GM21528 (cell line): ENCODE measurements at regions not wholly inside any gene's neighbourhood (a gene's known extent, or its start where the extent isn't known, plus 50 kb on each side); places are given as distances from the start of the nearest gene placed in this dataset.

Experiments used
- ATAC-seq: cut with Tn5 transposase; IDR thresholded peaks from one replicate; pipeline ENCODE4 v1.9.1; 2021; ENCODE audit warnings: mild to moderate bottlenecking, moderate library complexity; ENCODE audit not compliant: unreplicated experiment, low FRiP score

GRCh38 chrX:79645749-79646148 lies 278.6 kb upstream of the ITM2A start:
- ATAC-seq, result no peak

DNA sequence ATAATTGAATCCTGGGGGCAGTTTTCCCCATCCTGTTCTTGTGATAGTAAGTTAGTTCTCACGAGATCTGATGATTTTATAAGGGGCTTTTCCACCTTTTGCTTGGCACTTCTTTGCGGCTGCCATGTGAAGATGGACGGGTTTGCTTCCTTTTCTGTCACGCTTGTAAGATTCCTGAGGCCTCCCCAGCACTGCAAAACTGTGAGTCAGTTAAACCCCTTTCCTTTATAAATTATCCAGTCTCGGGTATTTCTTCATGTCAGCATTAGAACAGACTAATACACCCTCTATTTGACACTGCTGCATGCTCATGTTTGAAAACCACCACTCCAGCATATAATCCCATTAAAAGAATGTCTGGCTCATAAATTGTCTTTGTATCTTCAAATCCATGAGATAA lies 264.4 kb upstream of the ITM2A start:
- no peak for ATAC-seq

- peak; percentile 86 for ATAC-seq
Measured at GRCh38 chrX:79630033-79631009, 263.2 kb upstream of the ITM2A start.

DNA sequence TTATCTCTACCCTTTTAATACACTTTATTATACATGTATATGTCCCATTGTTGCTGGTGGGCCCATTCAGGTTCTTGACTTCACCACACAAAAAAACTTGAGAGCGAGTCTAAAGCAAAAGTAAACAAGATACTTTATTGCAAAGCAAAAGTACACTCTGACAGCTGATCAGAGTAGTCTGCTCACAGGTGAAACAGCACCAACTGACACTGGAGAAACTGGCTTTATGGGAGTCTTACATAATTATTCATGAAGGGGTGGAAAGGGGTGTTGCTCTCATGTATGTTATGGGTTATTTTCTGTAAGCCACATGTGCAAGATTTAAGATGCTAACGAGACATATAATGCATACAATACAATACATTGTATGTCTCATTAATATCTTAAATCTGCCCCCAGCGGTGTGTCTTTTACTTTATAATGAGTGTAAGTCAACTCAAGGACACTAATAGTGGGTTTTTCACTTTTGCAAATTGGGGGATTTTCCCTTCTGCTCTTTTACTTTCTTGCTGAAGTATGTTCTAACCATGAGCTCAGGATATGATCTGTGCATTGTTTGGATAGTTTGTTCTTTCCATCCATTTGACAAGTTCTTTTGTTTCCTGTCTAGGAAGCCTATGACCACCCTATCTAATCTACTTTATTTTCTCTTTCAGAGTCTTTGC lies 256.1 kb upstream of the ITM2A start:
- no peak for ATAC-seq

DNA sequence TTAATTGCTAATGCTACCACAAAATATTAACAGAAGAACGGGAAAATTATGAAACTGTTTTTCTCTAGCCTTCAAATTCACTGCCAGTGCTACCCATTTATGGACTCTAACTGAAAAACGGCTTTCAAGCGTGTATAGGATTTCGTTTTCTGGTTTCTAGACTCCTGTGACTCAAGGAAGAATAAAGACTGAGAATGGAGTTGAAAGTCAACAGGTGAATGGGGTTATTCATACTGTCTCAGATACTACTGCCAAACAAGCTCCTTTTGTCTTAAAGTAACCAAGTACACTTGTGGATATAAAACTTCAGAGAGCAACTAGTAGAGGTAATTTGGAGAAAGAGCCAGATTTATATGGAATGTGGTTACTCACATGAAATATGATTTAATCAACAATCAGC lies 251.1 kb upstream of the ITM2A start:
- ATAC-seq, result no peak

DNA sequence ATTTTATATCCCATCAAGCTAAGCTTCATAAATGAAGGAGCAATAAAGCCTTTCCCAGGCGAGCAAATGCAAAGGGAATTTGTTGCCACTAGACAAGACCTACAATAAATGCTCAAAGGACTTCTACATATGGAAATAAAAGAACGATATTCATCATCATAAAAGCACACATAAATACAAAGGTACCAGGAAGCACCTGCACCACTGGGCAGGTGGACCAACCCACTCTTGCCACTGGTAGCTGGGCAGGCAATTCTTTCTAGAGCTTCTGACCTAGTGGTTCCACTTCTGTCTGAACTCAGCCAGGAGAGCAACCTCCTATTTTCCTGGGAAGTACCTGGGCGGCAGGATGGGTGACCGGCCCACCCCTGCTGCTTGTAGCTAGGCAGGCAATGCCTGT lies 237.2 kb upstream of the ITM2A start:
- no peak for ATAC-seq

GRCh38 chrX:79601341-79602131 lies 234.4 kb upstream of the ITM2A start:
- no peak for ATAC-seq

GRCh38 chrX:79592259-79592658 lies 225.1 kb upstream of the ITM2A start:
- ATAC-seq, result no peak

GRCh38 chrX:79588233-79588632 lies 221.1 kb upstream of the ITM2A start:
- no peak for ATAC-seq

DNA sequence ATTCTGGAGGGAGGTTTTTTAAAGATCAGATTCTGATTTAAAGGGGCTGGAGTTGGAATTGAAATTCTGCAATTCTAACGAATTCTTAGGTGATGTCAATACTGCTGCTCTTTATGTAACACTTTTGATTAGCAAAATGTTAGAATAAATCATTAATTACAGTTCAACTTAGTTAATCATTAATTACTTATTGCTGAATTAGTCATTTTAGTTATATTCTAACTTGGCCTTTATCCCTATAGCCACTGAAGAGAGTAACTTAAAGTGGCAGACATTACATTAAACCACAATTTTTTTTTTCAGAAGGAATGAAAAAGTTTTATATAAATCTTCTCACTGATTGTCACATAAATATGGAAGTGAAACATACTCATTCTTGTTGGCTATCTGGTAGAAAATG lies 206.6 kb upstream of the ITM2A start:
- ATAC-seq, result no peak

DNA sequence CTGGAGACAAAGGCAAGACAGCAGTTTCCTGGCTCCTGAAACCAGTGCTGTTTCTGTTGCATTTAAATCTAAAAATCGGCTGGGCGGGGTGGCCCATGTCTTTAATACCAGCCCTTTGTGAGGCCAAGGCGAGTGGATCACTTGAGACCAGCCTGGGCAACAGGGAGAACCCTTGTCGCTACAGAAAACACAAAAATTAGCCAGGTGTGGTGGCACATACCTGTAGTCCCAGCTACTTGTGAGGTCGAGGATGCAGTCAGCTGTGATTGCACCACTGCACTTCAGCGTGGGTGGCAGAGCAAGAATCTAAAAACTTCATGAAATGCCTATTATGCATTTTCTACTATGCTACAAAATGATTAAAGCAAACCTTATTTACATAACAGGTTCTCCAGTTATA lies 205.4 kb upstream of the ITM2A start:
- no peak for ATAC-seq

GRCh38 chrX:79570524-79571240 lies 203.5 kb upstream of the ITM2A start:
- no peak for ATAC-seq

DNA sequence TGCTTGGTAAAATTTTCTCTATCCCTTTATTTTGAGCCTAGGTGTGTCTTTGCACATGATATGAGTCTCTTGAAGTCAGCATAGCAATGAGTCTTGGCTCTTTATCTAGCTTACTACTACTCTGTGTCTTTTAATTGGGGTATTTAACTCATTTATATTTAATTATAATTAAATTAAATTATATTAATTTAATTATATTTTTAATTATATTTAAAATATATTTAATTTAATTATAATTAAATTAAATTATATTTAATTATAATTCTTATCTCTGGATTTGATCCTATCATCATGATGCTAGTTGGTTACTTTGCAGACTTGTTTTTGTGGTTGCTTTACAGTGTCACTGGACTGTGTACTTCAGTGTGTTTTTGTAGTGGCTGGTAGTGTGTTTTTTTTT lies 201.2 kb upstream of the ITM2A start:
- ATAC-seq, result no peak

- ATAC-seq, result no peak
Measured at GRCh38 chrX:79564362-79564761, 197.2 kb upstream of the ITM2A start.

DNA sequence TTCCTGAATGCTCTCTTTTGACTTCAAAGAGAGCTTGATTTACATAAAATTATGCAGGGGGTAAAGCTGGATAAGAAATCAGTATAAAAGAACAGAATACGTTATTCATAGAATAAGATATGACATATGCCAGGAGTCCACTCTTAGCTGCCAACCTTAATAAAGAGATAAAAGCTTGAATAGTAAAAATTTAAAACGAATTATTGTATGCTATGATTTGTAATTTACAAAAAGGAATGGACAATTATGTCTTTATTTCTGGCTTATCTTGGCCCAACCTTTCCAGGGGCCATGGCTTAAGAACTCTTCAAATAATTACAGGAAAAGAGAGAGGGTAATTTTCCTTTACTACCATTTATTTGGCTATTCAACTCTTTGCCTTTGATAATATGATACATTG lies 192.2 kb upstream of the ITM2A start:
- no peak for ATAC-seq

DNA sequence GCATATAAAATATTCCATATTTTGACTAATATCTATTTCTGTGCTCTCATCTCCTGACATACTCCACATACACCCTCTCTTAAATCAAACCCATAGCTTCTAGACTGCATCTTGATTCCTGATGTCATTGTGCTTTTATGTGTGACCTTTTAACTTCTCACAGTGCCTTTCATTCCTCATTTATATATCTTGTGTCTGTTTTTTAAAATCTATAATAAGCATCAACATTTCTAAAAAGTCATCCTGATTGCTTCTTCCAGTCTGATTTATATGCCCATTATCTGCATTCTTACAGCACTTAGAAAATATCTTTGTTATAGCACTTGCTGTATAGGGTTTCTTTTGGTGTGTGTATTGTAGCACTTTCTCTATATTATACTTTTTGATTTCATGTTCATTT lies 190.1 kb upstream of the ITM2A start:
- no peak for ATAC-seq

DNA sequence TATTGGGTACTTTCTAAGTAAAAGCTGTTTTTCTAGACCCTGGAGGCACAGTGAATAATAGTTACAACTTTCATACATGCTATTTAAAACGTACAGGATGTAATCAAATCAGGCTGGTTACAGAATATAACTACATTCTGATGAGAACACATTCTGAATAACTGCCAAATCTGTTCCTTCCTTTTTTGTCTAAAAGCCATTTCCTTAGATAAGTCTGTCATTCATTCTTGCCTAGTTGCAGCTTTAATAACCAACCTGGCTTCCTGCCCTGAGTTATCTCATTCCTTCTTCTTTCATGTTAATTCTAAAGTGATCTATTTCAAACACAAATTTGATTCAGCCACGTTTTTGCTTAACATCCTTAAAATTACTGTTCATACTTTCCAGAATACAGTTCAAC lies 189.7 kb upstream of the ITM2A start:
- no peak for ATAC-seq

DNA sequence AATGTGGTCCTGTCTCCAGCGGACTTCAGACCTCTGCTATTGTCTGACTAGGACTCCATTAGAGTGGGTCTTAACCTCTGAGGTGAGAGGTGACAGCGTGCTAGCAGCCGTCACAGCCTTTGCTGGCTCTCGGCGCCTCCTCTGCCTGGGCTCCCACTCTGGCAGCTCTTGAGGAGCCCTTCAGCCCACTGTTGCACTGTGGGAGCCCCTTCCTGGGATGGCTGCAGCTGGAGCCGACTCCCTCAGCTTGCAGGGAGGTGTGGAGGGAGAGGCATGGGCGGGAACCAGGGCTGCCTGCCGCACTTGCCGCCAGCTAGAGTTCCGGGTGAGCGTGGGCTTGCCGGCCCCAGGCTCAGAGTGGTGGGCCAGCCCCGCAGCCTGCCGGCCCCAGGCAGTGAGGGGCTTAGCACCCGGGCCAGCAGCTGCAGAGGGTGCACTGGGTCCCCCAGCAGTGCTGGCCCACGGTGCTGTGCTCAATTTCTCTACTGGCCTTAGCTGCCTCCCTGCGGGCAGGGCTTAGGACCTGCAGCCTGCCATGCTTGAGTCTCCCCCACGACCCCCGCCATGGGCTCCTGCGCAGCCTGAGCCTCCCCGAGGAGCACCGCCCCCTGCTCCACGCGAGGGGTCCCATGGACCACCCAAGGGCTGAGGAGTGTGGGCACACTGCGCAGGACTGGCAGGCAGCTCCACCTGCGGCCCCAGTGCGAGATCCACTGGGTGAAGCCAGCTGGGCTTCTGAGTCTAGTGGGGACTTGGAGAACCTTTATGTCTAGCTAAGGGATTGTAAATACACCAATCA lies 163.4 kb upstream of the ITM2A start:
- no peak for ATAC-seq

DNA sequence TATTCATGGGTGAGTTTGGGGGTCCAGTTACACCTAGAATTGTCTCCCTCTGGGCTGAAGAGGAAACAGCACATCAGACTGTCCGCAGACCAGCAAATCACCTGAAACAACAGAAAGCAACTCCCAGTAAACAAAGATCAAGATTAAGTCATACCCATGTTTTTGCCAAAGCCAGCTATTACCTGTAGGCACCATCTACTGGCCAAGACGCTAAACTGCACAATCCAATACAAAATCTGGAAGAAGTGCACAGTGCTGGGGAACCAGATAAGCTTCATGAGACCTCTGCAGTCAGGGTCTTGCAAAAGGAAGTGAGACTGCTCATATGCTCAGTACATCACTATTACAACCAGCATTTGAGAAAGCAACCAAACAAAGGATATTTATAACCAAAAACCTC lies 157.5 kb upstream of the ITM2A start:
- ATAC-seq, result no peak

DNA sequence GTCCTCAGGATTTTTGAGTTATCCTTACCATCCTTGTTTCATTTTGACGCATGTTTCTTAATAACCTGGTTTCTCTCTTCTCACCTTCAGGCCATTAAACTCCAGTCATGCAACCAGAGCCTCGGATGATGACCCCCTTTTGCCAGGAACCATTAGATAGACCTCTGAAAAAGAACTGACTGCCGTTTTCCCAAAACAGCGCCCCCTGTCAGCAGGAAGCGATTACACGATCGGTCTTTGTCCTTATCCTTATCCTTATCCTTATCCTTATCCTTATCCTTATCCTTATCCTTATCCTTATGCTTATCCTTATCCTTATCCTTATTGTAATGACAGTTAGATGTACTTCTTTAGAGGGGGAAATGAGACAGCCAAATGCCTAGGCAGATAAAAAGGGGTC lies 148.4 kb upstream of the ITM2A start:
- ATAC-seq, result no peak
